ENCODE measurements at regions not wholly inside any gene's neighbourhood (a gene's known extent, or its start where the extent isn't known, plus 50 kb on each side); places are given as distances from the start of the nearest gene placed in this dataset.

DNA sequence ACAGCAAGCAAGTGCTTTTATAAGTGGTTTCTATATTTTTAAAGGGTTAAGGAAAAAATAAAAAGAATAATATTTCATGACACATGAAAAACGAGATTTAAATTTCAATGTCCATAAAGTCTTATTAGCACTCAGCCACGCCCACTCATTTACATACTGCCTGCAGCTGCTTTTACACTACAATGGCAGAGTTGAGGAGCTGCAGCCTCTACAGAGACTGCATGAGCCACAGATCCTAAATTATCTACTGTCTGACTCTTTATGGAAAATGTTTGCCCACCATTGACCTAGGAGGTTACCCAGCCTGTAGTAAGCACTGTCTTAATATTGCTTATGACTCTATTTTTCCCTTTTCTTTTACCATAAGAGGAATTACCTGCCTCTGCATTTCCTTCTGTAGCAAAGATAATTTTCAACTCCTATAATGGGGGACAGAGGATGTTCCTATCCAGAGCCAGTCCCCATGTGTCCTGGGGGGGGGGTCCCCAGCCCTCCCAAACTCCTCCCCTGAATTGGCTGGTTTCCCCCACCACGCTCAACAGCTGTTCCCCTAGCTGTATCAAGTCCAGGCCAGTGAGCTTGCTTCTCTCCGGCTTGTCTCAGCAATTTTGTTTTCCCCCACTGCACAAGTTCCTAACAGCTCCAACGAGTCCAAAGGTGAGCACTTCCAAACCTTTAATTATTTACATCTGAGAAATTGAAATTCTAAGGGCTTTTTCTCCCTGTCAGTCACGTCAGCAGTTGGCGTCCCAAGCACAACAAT, 139.4 kb upstream of the ERCC4 start:
- TF ChIP-seq, protein P1, sequence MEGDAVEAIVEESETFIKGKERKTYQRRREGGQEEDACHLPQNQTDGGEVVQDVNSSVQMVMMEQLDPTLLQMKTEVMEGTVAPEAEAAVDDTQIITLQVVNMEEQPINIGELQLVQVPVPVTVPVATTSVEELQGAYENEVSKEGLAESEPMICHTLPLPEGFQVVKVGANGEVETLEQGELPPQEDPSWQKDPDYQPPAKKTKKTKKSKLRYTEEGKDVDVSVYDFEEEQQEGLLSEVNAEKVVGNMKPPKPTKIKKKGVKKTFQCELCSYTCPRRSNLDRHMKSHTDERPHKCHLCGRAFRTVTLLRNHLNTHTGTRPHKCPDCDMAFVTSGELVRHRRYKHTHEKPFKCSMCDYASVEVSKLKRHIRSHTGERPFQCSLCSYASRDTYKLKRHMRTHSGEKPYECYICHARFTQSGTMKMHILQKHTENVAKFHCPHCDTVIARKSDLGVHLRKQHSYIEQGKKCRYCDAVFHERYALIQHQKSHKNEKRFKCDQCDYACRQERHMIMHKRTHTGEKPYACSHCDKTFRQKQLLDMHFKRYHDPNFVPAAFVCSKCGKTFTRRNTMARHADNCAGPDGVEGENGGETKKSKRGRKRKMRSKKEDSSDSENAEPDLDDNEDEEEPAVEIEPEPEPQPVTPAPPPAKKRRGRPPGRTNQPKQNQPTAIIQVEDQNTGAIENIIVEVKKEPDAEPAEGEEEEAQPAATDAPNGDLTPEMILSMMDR (IDR thresholded peaks at IDR 0.05), result no peak
- TF ChIP-seq POLR2A (IDR thresholded peaks at IDR 0.05), result no peak
